Nephron progenitor cell (in vitro differentiated cells): ENCODE measurements at regions not wholly inside any gene's neighbourhood (a gene's known extent, or its start where the extent isn't known, plus 50 kb on each side); places are given as distances from the start of the nearest gene placed in this dataset.
"Not testable (repeated sequence)": the region's sequence is repeated elsewhere in the genome, so short reads cannot be mapped to it uniquely, and the experiment has no call there.

ENCODE experiments used
- DNase-seq: peaks from one replicate; pipeline ENCODE4 v3.0.0; 2021
- H3K27ac Mint-ChIP-seq: 2 replicates; pipeline ENCODE4 v1.8.0; 2021; ENCODE audit warnings: mild to moderate bottlenecking, moderate library complexity, mixed read lengths
- H3K27me3 Mint-ChIP-seq: 2 replicates; pipeline ENCODE4 v1.8.0; 2021; ENCODE audit warnings: mild to moderate bottlenecking, low read depth, mixed read lengths; ENCODE audit not compliant: poor library complexity
- H3K36me3 Mint-ChIP-seq: 2 replicates; pipeline ENCODE4 v1.8.0; 2021; ENCODE audit warnings: low read depth, mixed read lengths
- H3K4me1 Mint-ChIP-seq: 2 replicates; pipeline ENCODE4 v1.8.0; 2021; ENCODE audit warnings: mixed read lengths
- H3K4me3 Mint-ChIP-seq: 2 replicates; pipeline ENCODE4 v1.8.0; 2021; ENCODE audit warnings: mild to moderate bottlenecking, moderate library complexity, mixed read lengths
- H3K9me3 Mint-ChIP-seq: 2 replicates; pipeline ENCODE4 v1.8.0; 2021; ENCODE audit warnings: mild to moderate bottlenecking, moderate library complexity, mixed read lengths
- CTCF ChIP-seq: fragments of 200-600 bp; sonication (generic); IDR thresholded peaks from 2 replicates; pipeline ENCODE4 v1.5.0; 2021; ENCODE audit warnings: antibody characterized with exemption

DNA sequence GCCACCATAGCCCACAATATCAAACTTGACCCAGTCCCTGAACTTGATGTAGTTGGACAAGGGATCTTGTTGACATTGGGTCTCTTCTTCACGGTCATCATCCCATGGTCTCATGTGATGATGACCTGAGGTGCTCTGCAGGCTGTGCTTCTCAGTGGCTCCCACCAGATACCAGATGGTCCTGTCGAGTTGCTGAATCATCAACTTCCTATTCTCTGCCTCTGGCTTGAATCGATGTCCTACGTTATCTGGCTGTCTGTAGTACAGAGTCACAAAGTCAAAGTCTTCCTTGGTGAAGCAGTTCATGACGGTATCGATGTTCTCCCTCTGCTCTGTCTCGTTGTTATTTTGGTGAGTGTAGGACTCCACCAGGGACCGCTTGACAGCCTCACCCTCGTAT is 145.7 kb upstream of the ALDH3B2 start:
- peaks cover 14% of the 10 kb centered on the region for H3K27me3 Mint-ChIP-seq
- no peak for TF ChIP-seq CTCF
- H3K4me1 Mint-ChIP-seq: peaks cover under 1% of the 10 kb centered on the region
- DNase-seq: no peak
- no peak overlapping the region for H3K27ac Mint-ChIP-seq
- H3K4me3 Mint-ChIP-seq: no peak overlapping the region
- H3K9me3 Mint-ChIP-seq: no peaks in the 10 kb centered on the region
- H3K36me3 Mint-ChIP-seq: no peaks in the 10 kb centered on the region

GRCh38 chr11:67817558-67817957 is 143.1 kb upstream of the ALDH3B2 start:
- not testable (repeated sequence) for H3K9me3 Mint-ChIP-seq, H3K27me3 Mint-ChIP-seq, DNase-seq, H3K4me1 Mint-ChIP-seq, H3K4me3 Mint-ChIP-seq, H3K27ac Mint-ChIP-seq, H3K36me3 Mint-ChIP-seq

DNA sequence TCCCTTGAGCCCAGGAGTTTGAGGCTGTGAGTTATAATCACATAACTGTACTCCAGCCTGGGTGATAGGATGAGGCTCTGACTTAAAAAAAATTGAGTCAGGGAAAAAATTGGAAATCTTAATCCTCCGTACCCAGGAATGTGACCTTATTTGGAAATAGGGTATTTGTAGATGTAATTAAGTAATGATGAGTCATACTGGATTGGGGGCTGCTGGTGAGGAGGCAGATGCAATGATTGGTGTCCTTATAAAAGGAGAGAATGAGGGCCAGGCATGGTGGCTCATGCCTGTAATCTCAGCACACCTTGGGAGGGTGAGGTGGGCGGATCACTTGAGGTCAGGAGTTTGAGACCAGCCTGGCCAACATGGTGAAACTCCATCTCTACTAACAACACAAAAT is 134.9 kb upstream of the ALDH3B2 start:
- peaks cover 36% of the 10 kb centered on the region for H3K27me3 Mint-ChIP-seq
- peaks cover 37% of the 10 kb centered on the region for H3K4me1 Mint-ChIP-seq
- DNase-seq, H3K4me3 Mint-ChIP-seq, H3K27ac Mint-ChIP-seq, H3K36me3 Mint-ChIP-seq, H3K9me3 Mint-ChIP-seq: not testable (repeated sequence)

GRCh38 chr11:67807896-67808295 is 133.5 kb upstream of the ALDH3B2 start:
- not testable (repeated sequence) for DNase-seq, H3K36me3 Mint-ChIP-seq, H3K4me3 Mint-ChIP-seq, H3K9me3 Mint-ChIP-seq, H3K27ac Mint-ChIP-seq
- peaks cover 39% of the 10 kb centered on the region for H3K27me3 Mint-ChIP-seq
- H3K4me1 Mint-ChIP-seq: peaks cover 45% of the 10 kb centered on the region

DNA sequence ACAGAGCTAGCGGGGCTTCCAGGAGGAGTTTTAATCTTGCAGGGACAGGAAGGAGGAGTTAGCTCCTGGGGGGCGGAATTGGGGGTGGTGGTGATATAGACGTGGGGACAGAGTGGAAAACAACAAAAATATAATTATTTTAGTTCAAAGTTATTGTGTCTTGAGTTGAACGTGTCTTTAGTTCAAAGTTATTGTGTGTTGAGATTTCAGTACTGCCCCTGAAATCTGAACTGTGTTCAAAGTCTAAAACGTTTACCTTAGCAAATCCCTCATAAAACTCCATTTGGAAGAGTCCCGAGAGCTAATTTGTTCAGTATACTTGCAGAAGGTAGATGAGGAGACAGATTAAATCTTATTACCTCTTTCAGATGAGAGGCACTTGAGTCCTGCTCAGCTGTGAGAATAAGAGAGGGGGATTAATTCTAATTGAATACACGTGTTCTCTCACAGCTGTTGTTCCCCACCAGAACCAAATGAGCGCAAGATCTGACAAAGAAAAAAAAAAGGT is 132.4 kb upstream of the ALDH3B2 start:
- not testable (repeated sequence) for H3K36me3 Mint-ChIP-seq, H3K9me3 Mint-ChIP-seq, DNase-seq
- peaks cover 35% of the 10 kb centered on the region for H3K27me3 Mint-ChIP-seq
- H3K27ac Mint-ChIP-seq: peak overlapping the region; percentile 41
- H3K4me1 Mint-ChIP-seq: peaks cover 37% of the 10 kb centered on the region
- peak overlapping the region; percentile 89 for H3K4me3 Mint-ChIP-seq

GRCh38 chr11:67806183-67806582 is 131.8 kb upstream of the ALDH3B2 start:
- Mint-ChIP-seq H3K4me1 (peaks cover 36% of the 10 kb centered on the region), H3K27me3 (peaks cover 33% of the 10 kb centered on the region), H3K27ac (peak overlapping the region; percentile 41), H3K4me3 (peak overlapping the region; percentile 89)
- not testable (repeated sequence) for H3K9me3 Mint-ChIP-seq, H3K36me3 Mint-ChIP-seq
- DNase-seq: peak; percentile 85

DNA sequence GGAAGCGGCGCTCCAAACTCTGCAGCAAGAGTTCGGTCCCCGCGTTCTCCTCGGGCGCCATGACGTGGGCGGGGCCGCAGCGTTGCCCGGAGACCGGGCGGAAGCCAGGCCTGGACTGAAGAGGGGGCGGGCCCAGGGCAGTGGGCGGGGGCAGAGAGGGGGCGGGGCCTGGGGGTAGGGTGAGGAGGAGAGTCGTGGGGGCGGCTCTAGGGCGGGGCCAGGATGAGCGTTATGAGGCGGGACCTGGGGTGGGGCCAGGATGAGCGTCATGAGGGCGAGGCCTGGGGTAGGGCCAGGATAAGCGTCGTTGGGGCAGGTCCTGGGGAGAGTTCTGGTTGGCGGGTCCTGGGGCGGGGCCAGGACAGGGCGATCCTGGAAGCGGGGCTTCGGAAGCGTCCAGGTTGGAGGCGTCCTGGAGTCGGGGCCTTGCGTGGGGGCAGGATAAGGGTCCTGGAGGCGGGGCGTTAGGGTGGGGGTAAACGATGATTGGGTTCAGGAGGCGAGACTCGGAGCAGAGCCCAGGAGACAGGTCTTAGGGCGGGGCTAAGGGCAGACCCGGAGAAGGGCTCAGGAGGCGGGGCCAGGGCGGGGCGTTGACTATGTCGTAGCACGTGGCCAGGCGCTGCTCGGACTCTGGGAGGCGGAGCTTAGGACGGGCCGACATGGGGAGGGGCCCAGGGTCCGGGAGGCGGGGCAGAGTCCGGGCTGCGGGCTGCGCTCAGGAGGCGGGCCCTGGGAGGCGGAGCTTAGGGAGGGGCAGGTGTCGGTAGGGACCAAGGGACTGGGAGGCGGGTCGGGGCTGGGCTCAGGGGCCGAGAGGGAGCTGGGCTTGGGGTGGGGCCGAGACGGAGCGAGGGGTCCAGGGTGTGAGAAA is 131.1 kb upstream of the ALDH3B2 start:
- Mint-ChIP-seq H3K4me3 (peak overlapping the region; percentile 89), H3K27me3 (peaks cover 30% of the 10 kb centered on the region), H3K27ac (peak overlapping the region; percentile 99), H3K4me1 (peaks cover 36% of the 10 kb centered on the region)
- DNase-seq: peak; percentile 99
- not testable (repeated sequence) for H3K9me3 Mint-ChIP-seq, H3K36me3 Mint-ChIP-seq

DNA sequence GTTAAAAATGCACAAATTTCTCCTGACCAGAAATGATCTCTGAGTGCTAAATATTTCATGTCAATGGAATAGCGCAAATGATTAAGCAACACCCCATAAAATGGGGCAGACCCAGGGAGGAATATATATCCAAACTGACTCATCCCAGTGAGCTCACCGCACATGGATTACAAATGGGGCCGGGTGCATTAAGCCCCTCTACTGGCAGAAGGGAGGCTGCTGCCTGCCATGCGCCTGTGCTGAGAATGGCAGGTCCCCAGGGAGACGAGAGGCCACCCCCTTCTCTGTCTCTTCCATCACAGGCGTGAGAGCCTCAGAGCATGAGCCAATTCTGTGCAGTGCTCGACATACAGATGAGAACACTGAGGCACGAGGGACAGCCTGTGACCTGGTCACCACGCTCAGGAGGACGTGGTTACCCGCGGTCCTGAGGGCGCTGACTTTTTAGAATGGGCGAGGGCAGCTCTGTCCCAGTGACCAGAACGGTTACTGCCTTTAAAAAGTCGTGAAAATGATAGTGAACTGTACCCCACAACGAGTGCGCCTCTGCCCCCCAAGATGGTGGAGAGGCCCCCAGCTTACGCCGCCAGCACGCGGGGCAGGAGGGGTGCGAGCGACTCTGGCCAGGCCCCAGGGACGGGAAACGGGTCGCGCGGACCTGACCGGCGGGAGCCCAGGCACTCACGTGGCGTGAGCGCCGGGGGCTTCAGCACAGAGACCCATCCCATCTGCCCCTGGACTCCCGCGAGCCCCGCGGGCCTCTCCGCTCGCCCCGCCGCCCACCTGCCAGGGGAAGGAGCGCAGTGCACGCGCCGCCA is 130.2 kb upstream of the ALDH3B2 start:
- H3K9me3 Mint-ChIP-seq, H3K36me3 Mint-ChIP-seq, DNase-seq: not testable (repeated sequence)

DNA sequence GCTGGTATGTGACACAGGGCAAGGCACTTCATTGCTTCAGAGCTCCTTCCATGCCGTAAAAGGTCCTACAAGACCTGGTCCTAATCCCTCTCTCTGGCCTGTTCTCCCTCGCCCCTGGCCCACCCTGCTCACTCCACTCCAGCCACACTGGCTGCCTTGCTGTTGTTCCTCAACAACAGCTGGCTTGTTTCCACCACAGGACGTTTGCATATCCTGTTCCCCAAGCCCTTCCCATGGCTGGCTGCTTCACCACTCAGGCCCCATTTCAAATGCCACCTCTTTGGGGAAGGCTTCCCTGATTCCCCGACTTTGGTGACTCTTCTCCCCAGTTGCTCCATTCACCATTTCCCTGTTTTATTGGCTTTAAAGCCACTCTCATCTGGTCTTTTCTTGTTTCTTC is 129.1 kb upstream of the ALDH3B2 start:
- peaks cover 32% of the 10 kb centered on the region for H3K4me1 Mint-ChIP-seq
- not testable (repeated sequence) for H3K36me3 Mint-ChIP-seq, H3K9me3 Mint-ChIP-seq, DNase-seq, H3K27ac Mint-ChIP-seq
- H3K4me3 Mint-ChIP-seq: peak overlapping the region; percentile 47
- peaks cover 18% of the 10 kb centered on the region for H3K27me3 Mint-ChIP-seq

More for the DNA sequence above, 130.2 kb upstream of the ALDH3B2 start:
- Mint-ChIP-seq H3K27me3 (peaks cover 27% of the 10 kb centered on the region), H3K4me3 (peak overlapping the region; percentile 89), H3K4me1 (peaks cover 36% of the 10 kb centered on the region)
- not testable (repeated sequence) for H3K27ac Mint-ChIP-seq

DNA sequence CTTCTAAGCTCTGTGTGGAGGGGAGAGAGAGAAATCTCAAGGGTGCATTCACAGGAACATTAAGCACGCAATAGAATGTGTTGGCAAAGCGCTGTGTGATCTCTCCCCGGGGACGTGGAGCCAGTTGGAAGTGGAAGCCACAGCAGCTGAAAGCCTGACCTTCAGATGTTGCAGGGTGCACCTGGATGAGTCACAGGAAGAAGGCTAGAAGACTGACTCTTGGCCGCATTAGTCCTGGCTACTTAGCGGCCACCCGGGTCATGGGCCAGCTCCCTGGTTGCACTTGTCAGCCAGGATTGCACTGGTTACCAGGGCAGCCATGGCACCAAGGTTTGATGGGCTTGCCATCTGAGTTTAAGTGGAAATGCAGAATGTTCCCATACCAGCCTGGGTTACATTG is 128.6 kb upstream of the ALDH3B2 start:
- Mint-ChIP-seq H3K4me1 (peaks cover 28% of the 10 kb centered on the region), H3K27me3 (peaks cover 14% of the 10 kb centered on the region)
- not testable (repeated sequence) for H3K36me3 Mint-ChIP-seq, DNase-seq, H3K27ac Mint-ChIP-seq, H3K4me3 Mint-ChIP-seq, H3K9me3 Mint-ChIP-seq

GRCh38 chr11:67802623-67803022 is 128.2 kb upstream of the ALDH3B2 start:
- Mint-ChIP-seq H3K27me3 (peaks cover 13% of the 10 kb centered on the region), H3K4me1 (peaks cover 30% of the 10 kb centered on the region)
- not testable (repeated sequence) for H3K36me3 Mint-ChIP-seq, H3K9me3 Mint-ChIP-seq, DNase-seq, H3K27ac Mint-ChIP-seq, H3K4me3 Mint-ChIP-seq

DNA sequence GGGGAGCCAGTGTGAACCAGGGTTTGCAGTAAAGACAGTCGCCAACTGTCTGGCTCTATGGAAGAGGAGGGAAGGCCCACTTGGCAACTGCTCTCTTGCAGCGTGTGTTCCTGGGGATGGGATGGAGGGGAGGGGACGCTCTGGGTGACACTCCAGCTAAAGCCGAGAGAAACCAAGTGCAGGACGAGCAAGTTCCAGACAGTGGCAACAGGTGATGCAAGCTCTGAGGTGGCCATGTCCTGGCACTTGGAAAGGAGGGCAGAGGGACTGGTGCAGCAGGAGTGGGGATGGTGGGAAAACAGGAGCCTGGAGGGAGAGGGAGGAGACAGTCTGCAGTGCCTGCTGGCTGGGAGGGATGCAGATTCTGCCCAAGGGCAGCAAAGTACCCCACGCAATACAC is 127.0 kb upstream of the ALDH3B2 start:
- H3K9me3 Mint-ChIP-seq, H3K27me3 Mint-ChIP-seq, H3K27ac Mint-ChIP-seq, H3K36me3 Mint-ChIP-seq, H3K4me3 Mint-ChIP-seq, DNase-seq: not testable (repeated sequence)
- peaks cover 20% of the 10 kb centered on the region for H3K4me1 Mint-ChIP-seq

- peaks cover 17% of the 10 kb centered on the region for H3K4me1 Mint-ChIP-seq
- not testable (repeated sequence) for H3K9me3 Mint-ChIP-seq, H3K36me3 Mint-ChIP-seq, H3K4me3 Mint-ChIP-seq, H3K27me3 Mint-ChIP-seq, DNase-seq, H3K27ac Mint-ChIP-seq
Observed at GRCh38 chr11:67800591-67800990, 126.2 kb upstream of the ALDH3B2 start.
